WTC11 (cell line): ENCODE measurements at regions not wholly inside any gene's neighbourhood (a gene's known extent, or its start where the extent isn't known, plus 50 kb on each side); places are given as distances from the start of the nearest gene placed in this dataset.

Experiments
- ATF3 ChIP-seq: sonication (generic); formaldehyde crosslinking; conservative IDR thresholded peaks from 2 replicates; pipeline ENCODE4 v1.8.1; 2022; ENCODE audit warnings: mild to moderate bottlenecking, missing genetic modification reagents
- CTCF ChIP-seq: fragments of 200-600 bp; IDR thresholded peaks from 2 replicates; pipeline ENCODE4 v1.8.0; 2022; ENCODE audit warnings: antibody characterized with exemption
- E2F5 ChIP-seq: sonication (generic); formaldehyde crosslinking; IDR thresholded peaks from 2 replicates; pipeline ENCODE4 v1.8.1; 2022; ENCODE audit warnings: mild to moderate bottlenecking, moderate library complexity, missing genetic modification reagents
- GABPB1 ChIP-seq: sonication (generic); formaldehyde crosslinking; IDR thresholded peaks from 2 replicates; pipeline ENCODE4 v1.8.1; 2023; ENCODE audit warnings: mild to moderate bottlenecking, missing genetic modification reagents
- MYBL2 ChIP-seq: sonication (generic); formaldehyde crosslinking; IDR thresholded peaks from 2 replicates; pipeline ENCODE4 v1.8.1; 2023; ENCODE audit warnings: mild to moderate bottlenecking, moderate library complexity, missing genetic modification reagents
- PREB ChIP-seq: sonication (generic); formaldehyde crosslinking; IDR thresholded peaks from 2 replicates; pipeline ENCODE4 v1.8.1; 2022; ENCODE audit warnings: mild to moderate bottlenecking, missing genetic modification reagents, moderate library complexity, borderline replicate concordance
- TCF7 ChIP-seq: sonication (generic); formaldehyde crosslinking; IDR thresholded peaks from 2 replicates; pipeline ENCODE4 v1.8.0; 2022; ENCODE audit warnings: mild to moderate bottlenecking, low read depth, missing genetic modification reagents, moderate library complexity
- TF ChIP-seq, protein P1 (sequence below): sonication (generic); formaldehyde crosslinking; IDR thresholded peaks from 2 replicates; pipeline ENCODE4 v1.8.1; 2023; ENCODE audit warnings: mild to moderate bottlenecking, moderate library complexity, missing genetic modification reagents

GRCh38 chr16:55232822-55233221, 91.2 kb upstream of the IRX6 start:
- TF ChIP-seq GABPB1: no peak
- no peak for TF ChIP-seq E2F5
- TF ChIP-seq CTCF: no peak
- no peak for TF ChIP-seq PREB (CRISPR knock-in tag)
- TF ChIP-seq, protein P1, sequence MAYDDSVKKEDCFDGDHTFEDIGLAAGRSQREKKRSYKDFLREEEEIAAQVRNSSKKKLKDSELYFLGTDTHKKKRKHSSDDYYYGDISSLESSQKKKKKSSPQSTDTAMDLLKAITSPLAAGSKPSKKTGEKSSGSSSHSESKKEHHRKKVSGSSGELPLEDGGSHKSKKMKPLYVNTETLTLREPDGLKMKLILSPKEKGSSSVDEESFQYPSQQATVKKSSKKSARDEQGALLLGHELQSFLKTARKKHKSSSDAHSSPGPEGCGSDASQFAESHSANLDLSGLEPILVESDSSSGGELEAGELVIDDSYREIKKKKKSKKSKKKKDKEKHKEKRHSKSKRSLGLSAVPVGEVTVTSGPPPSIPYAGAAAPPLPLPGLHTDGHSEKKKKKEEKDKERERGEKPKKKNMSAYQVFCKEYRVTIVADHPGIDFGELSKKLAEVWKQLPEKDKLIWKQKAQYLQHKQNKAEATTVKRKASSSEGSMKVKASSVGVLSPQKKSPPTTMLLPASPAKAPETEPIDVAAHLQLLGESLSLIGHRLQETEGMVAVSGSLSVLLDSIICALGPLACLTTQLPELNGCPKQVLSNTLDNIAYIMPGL (CRISPR knock-in tag): no peak
- no peak for TF ChIP-seq ATF3 (CRISPR knock-in tag)
- TF ChIP-seq MYBL2: no peak
- TF ChIP-seq TCF7: no peak
